HepG2 (cell line): ENCODE measurements at regions not wholly inside any gene's neighbourhood (a gene's known extent, or its start where the extent isn't known, plus 50 kb on each side); places are given as distances from the start of the nearest gene placed in this dataset.

Experiments
- ATF3 ChIP-seq: sonication (generic); formaldehyde crosslinking; IDR thresholded peaks from 2 replicates; pipeline ENCODE4 v1.4.0; 2020; ENCODE audit warnings: missing genetic modification reagents
- ELF3 ChIP-seq: IDR thresholded peaks from 2 replicates; pipeline ENCODE4 v1.6.1; 2016; ENCODE audit warnings: missing genetic modification reagents, missing compliant biosample characterization
- KLF13 ChIP-seq: sonication (generic); formaldehyde crosslinking; IDR thresholded peaks from 2 replicates; pipeline ENCODE4 v1.4.0; 2020; ENCODE audit warnings: mild to moderate bottlenecking, missing genetic modification reagents
- SMARCE1 ChIP-seq: fragments of 450-650 bp; IDR thresholded peaks from 2 replicates; pipeline ENCODE4 v1.6.1; 2017; ENCODE audit warnings: borderline replicate concordance

GRCh38 chr6:1507251-1507650 lies 102.5 kb upstream of the FOXC1 start:
- TF ChIP-seq ELF3 (CRISPR knock-in tag), result no peak
- no peak for TF ChIP-seq KLF13 (CRISPR knock-in tag)
- no peak for TF ChIP-seq SMARCE1
- no peak for TF ChIP-seq ATF3 (CRISPR knock-in tag)
